Transverse colon (tissue), 4 donors: ENCODE measurements at regions not wholly inside any gene's neighbourhood (a gene's known extent, or its start where the extent isn't known, plus 50 kb on each side); places are given as distances from the start of the nearest gene placed in this dataset.
A peak's percentile ranks its signal among the peaks of the same experiment; 100 is the strongest.
"Not testable (repeated sequence)": the region's sequence is repeated elsewhere in the genome, so short reads cannot be mapped to it uniquely, and the experiment has no call there.

Source experiments
- DNase-seq: peaks from one replicate; pipeline ENCODE4 v3.0.0-alpha.2; 2019
- H3K27ac ChIP-seq, 4 donors: fragments of 200-600 bp; sonication (generic); 2 replicates each; pipeline ENCODE4 v1.5.1; 2016 to 2018; ENCODE audit warnings: inconsistent platforms in 4 of 4
- H3K27me3 ChIP-seq: fragments of 200-600 bp; sonication (generic); 2 replicates; pipeline ENCODE4 v1.5.1; 2017; ENCODE audit warnings: inconsistent platforms
- H3K36me3 ChIP-seq, 4 donors: fragments of 200-600 bp; sonication (generic); 2 replicates each; pipeline ENCODE4 v1.5.1; 2017 to 2019; ENCODE audit warnings: inconsistent platforms in 4 of 4
- H3K4me1 ChIP-seq, 4 donors: fragments of 200-600 bp; sonication (generic); 2 replicates each; pipeline ENCODE4 v1.5.1; 2017 to 2020; ENCODE audit warnings: inconsistent platforms in 4 of 4
- H3K4me3 ChIP-seq, 4 donors: fragments of 200-600 bp; sonication (generic); 1 replicate in 1 of 4; 2 replicates in 3 of 4; pipeline versions ENCODE4 v1.5.1 to v1.6.1; 2017 to 2019; ENCODE audit warnings: inconsistent platforms in 4 of 4
- H3K9me3 ChIP-seq, 2 donors: fragments of 200-600 bp; sonication (generic); 2 replicates each; pipeline ENCODE4 v1.5.1; 2017 to 2019; ENCODE audit warnings: inconsistent platforms in 2 of 2
- EP300 ChIP-seq: sonication (generic); formaldehyde crosslinking; IDR thresholded peaks from one replicate; pipeline ENCODE4 v1.6.1; 2017; ENCODE audit warnings: antibody characterized with exemption, low read depth
- POLR2A ChIP-seq: fragments of 450-650 bp; IDR thresholded peaks from one replicate; pipeline ENCODE4 v1.6.1; 2016; ENCODE audit warnings: antibody characterized with exemption, mild to moderate bottlenecking, moderate library complexity
- POLR2AphosphoS5 ChIP-seq, 3 donors: sonication (generic); formaldehyde crosslinking; IDR thresholded peaks; one replicate each; pipeline ENCODE4 v1.6.1; 2016; ENCODE audit warnings: antibody characterized with exemption in 3 of 3
- WGBS, 2 donors: methylation state at CpG; one replicate each; pipeline ENCODE4 v1.1.5; 2018; ENCODE audit warnings: low coverage in 1 of 2; 5-methylcytosine and 5-hydroxymethylcytosine counted together
- in situ Hi-C, 4 donors: fragments of 200-750 bp; cut with MboI; loops; one replicate each; pipeline versions ENCODE4 v1.15.0 to v1.15.1; 2017; ENCODE audit warnings: low sequenced_read_pairs in 3 of 4, low pct_ligation_motif_present in 1 of 4, low pct_unique_long_range_greater_than_20kb in 1 of 4
- intact Hi-C: fragments of 100-400 bp; cut with DNase I; formaldehyde crosslinking; loops from one replicate; pipeline ENCODE4 v1.15.1; 2023; ENCODE audit warnings: low total_unique reads
- TF ChIP-seq, protein P1 (sequence below), 5 experiments: fragments of 200-600 bp in 3 of 5; fragments of 450-650 bp in 2 of 5; sonication (generic) in 3 of 5; IDR thresholded peaks; 1 replicate in 2 of 5; 2 replicates in 3 of 5; pipeline ENCODE4 v1.5.1; 2016 to 2017; ENCODE audit warnings: antibody characterized with exemption in 5 of 5, inconsistent platforms in 3 of 5, mild to moderate bottlenecking in 2 of 5, moderate library complexity in 1 of 5

DNA sequence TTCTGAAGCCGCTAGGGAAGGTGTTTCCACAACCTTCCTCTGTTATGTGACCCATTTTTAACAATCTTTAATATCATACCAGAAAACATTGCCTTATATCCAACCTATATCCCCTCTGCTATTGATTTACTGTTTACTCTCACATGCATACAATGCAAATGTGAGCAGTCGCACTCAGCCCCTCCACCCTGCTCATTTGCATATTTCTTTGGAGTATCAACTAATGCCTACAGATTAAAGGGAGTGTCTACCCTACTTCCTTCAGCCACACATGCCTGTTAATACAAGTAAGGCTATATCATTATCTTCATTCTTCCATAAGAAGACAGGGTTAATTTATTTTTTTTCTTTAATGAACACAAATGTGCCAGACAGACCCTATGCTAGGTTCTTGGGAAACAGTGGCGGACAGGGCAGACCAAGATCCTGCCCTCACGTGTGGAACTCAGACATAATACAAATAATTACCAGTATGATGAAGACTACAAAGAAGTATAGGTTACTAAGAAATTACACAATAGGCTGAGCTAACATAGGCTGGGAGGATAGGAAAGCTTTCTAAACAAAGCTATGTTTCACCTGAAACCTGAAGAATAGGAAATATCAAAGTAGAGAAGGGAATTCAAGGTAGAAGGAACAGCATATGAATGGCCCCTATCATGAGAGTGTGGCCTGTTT lies 107.3 kb upstream of the MDM1 start:
- H3K27ac ChIP-seq = peak overlapping the region in 1 of 4 donors; percentile 22
- intact Hi-C loops = no loop called here

DNA sequence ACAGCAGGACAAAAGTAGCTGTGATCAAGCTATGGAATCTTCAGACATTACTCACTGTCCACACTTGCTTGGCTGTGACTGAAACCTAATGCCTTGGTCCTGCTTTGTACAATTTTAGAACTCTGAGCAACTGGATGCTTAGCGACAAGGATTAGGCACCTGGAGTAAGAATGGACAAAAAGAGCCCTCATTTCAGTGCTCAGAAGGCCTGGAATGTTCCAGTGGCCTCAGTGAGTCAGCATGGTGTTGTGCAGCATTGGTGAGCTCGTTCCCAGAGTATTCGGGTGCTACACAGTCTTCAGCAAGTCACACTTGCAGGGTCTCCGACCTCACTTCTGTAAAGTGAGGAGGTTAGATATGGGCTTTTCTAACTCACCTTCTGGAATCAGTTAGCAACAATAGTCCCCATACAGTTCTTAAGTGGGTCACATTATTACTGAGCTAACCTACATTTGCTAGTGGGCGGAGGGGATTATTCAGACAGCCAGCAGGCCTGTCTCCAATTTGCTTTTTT lies 108.0 kb upstream of the MDM1 start:
- intact Hi-C loops = no loop called here
- Histone ChIP-seq H3K27me3 (no peaks in the 10 kb centered on the region), H3K36me3 (no peaks in the 10 kb centered on the region), H3K4me3 (no peak overlapping the region), H3K27ac (peak overlapping the region in 1 of 4 donors; percentile 22), H3K4me1 (peaks cover 0 to 14% (median 0%) of the 10 kb centered on the region in 4 donors), H3K9me3 (no peaks in the 10 kb centered on the region)
- TF ChIP-seq POLR2AphosphoS5 (IDR thresholded peaks at IDR 0.05) = no peak
- TF ChIP-seq POLR2A = no peak
- TF ChIP-seq, protein P1, sequence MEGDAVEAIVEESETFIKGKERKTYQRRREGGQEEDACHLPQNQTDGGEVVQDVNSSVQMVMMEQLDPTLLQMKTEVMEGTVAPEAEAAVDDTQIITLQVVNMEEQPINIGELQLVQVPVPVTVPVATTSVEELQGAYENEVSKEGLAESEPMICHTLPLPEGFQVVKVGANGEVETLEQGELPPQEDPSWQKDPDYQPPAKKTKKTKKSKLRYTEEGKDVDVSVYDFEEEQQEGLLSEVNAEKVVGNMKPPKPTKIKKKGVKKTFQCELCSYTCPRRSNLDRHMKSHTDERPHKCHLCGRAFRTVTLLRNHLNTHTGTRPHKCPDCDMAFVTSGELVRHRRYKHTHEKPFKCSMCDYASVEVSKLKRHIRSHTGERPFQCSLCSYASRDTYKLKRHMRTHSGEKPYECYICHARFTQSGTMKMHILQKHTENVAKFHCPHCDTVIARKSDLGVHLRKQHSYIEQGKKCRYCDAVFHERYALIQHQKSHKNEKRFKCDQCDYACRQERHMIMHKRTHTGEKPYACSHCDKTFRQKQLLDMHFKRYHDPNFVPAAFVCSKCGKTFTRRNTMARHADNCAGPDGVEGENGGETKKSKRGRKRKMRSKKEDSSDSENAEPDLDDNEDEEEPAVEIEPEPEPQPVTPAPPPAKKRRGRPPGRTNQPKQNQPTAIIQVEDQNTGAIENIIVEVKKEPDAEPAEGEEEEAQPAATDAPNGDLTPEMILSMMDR (IDR thresholded peaks at IDR 0.05) = no peak
- no peak for TF ChIP-seq EP300
- DNase-seq = no peak
- in situ Hi-C loops = loop anchor here in 1 of 4 donors (10.0 kb wide), 1 partner anchor 65 kb away; no protein-coding TSS in a partner anchor
- 82 to 86% methylated on average over 4 of the region's 5 CpGs for WGBS, 2 donors

More for the DNA sequence above, 107.3 kb upstream of the MDM1 start:
- Histone ChIP-seq H3K27me3 (no peaks in the 10 kb centered on the region), H3K9me3 (no peaks in the 10 kb centered on the region), H3K4me1 (peaks cover 0 to 13% (median 0%) of the 10 kb centered on the region in 4 donors), H3K4me3 (no peak overlapping the region), H3K36me3 (no peaks in the 10 kb centered on the region)
- WGBS, 2 donors = 90 to 91% methylated on average over 4 of the region's 4 CpGs
- in situ Hi-C loops = loop anchor here in 1 of 4 donors (10.0 kb wide), 1 partner anchor 65 kb away; no protein-coding TSS in a partner anchor
- TF ChIP-seq POLR2AphosphoS5 (IDR thresholded peaks at IDR 0.05) = no peak
- no peak for DNase-seq

DNA sequence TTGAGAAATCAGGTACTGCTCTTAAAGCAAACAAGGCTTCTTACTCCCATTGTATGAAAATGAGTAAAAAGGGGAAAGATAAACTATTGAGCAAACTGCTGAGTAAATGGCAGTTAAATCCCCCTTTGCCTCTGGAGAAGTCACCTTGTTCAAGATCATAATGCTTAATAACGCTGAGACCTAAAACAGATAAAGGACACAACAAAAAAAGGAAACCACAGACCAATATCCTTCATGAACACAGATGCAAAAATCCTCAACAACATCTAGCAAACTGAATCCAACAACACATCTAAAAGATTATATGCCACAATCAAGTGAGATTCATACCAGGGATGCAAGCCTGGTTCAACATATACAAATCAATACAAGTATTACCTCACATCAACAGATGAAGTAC lies 109.0 kb upstream of the MDM1 start:
- no peaks in the 10 kb centered on the region for H3K9me3 ChIP-seq
- no peaks in the 10 kb centered on the region for H3K27me3 ChIP-seq
- no peak for DNase-seq
- no peak overlapping the region for H3K27ac ChIP-seq
- intact Hi-C loops (no loop called here), in situ Hi-C loops (loop anchor here in 1 of 4 donors (10.0 kb wide), 1 partner anchor 66 kb away; no protein-coding TSS in a partner anchor)
- peaks cover 0 to 24% (median 7%) of the 10 kb centered on the region in 4 donors for H3K4me1 ChIP-seq
- 75 to 85% methylated on average over 1 of the region's 1 CpG for WGBS, 2 donors
- no peak overlapping the region for H3K4me3 ChIP-seq
- TF ChIP-seq EP300 = no peak
- H3K36me3 ChIP-seq = no peaks in the 10 kb centered on the region

DNA sequence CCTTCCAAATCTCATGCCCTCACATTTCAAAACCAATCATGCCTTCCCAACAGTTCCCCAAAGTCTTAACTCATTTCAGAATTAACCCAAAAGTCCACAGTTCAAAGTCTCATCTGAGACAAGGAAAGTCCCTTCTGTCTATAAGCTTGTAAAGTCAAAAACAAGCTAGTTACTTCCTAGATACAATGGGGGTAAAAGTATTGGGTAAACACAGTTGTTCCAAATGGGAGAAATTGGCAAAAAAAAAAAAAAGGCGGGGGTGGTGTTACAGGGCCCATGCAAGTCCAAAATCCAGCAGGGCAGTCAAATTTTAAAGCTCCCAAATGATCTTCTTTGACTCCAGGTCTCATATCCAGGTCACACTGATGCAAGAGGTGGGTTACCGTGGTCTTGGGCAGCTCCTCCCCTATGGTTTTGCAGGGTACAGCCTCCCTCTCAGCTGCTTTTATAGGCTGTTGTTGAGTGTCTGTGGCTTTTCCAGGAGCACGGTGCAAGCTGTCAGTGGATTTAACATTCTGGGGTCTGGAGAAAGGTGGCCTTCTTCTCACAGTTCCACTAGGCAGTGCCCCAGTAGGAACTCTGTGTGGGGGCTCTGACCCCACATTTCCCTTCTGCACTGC lies 110.3 kb upstream of the MDM1 start:
- H3K27me3 ChIP-seq, H3K9me3 ChIP-seq, H3K36me3 ChIP-seq, H3K27ac ChIP-seq, DNase-seq, H3K4me3 ChIP-seq, intact Hi-C loops: not testable (repeated sequence)
- WGBS, 2 donors = 54 to 73% methylated on average over 1 to 3 of the region's 3 CpGs
- peaks cover 0 to 29% (median 12%) of the 10 kb centered on the region in 4 donors for H3K4me1 ChIP-seq
- in situ Hi-C loops = loop anchor here in 1 of 4 donors (10.0 kb wide), 1 partner anchor 68 kb away; no protein-coding TSS in a partner anchor

DNA sequence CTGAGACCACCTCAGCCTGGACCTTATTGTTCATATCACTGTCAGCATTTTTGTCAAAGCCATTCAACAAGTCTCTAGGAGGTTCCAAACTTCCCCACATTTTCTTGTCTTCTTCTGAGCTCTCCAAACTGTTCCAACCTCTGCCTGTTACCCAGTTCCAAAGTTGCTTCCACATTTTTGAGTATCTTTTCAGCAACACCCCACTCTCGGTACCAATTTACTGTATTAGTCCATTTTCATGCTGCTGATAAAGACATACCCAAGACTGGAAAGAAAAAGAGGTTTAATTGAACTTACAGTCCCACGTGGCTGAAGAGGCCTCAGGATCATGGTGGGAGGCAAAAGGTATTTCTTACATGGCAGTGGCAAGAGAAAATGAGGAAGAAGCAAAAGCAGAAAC lies 111.5 kb upstream of the MDM1 start:
- H3K27me3 ChIP-seq, H3K4me3 ChIP-seq, H3K36me3 ChIP-seq, DNase-seq, H3K9me3 ChIP-seq, intact Hi-C loops, H3K27ac ChIP-seq: not testable (repeated sequence)
- in situ Hi-C loops = loop anchor here in 1 of 4 donors (10.0 kb wide), 1 partner anchor 69 kb away; no protein-coding TSS in a partner anchor
- 89 to 95% methylated on average over 2 of the region's 2 CpGs for WGBS, 2 donors
- peaks cover 0 to 29% (median 12%) of the 10 kb centered on the region in 4 donors for H3K4me1 ChIP-seq

DNA sequence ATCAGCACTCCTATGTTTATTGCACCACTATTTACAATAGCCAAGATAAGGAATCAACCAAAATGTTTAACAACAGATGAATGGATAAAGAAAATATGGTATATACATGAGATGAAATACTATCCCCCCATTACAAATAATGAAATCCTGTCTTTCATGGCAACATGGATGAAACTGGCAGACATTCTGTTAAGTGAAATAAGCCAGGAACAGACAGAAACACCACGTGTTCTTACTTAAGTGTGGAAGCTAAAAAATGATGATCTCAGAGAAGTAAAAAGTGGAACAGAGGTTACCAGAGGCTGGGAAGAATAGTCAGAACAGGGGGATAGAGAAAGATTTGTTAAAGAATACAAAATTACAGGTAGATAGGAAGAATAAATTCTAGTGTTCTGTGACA lies 113.7 kb upstream of the MDM1 start:
- H3K4me3 ChIP-seq = no peak overlapping the region
- peaks cover 3 to 34% (median 13%) of the 10 kb centered on the region in 4 donors for H3K4me1 ChIP-seq
- TF ChIP-seq POLR2AphosphoS5 (IDR thresholded peaks at IDR 0.05) = peak in 1 of 3 donors; percentile 58
- TF ChIP-seq POLR2A = no peak
- no peaks in the 10 kb centered on the region for H3K27me3 ChIP-seq
- intact Hi-C loops (no loop called here), in situ Hi-C loops (loop anchor here in 1 of 4 donors (10.0 kb wide), 1 partner anchor 71 kb away; no protein-coding TSS in a partner anchor)
- DNase-seq = no peak
- H3K27ac ChIP-seq = peak overlapping the region in 2 of 4 donors; percentile 22 to 28
- H3K9me3 ChIP-seq = no peaks in the 10 kb centered on the region
- 11 to 14% methylated on average over 1 of the region's 1 CpG for WGBS, 2 donors
- H3K36me3 ChIP-seq = no peaks in the 10 kb centered on the region
